H9 (cell line): ENCODE measurements at regions not wholly inside any gene's neighbourhood (a gene's known extent, or its start where the extent isn't known, plus 50 kb on each side); places are given as distances from the start of the nearest gene placed in this dataset.
A peak's percentile ranks its signal among the peaks of the same experiment; 100 is the strongest.

Experiments
- DNase-seq: peaks from one replicate; pipeline ENCODE4 v3.0.0-alpha.2; 2017
- H2AFZ ChIP-seq: one replicate; pipeline ENCODE4 v1.6.1; 2013; ENCODE audit warnings: mild to moderate bottlenecking, low read length, control low read depth, moderate library complexity
- H2AK5ac ChIP-seq: 2 replicates; pipeline ENCODE4 v1.6.1; 2013; ENCODE audit warnings: low read length, control low read depth, mixed read lengths; ENCODE audit not compliant: insufficient read length
- H2BK120ac ChIP-seq: one replicate; pipeline ENCODE4 v1.6.1; 2013; ENCODE audit warnings: low read depth, mild to moderate bottlenecking, low read length, control low read depth, inconsistent platforms; ENCODE audit not compliant: poor library complexity, severe bottlenecking
- H2BK12ac ChIP-seq: 2 replicates; pipeline ENCODE4 v1.6.1; 2013; ENCODE audit warnings: low read length, control low read depth, mixed read lengths, low read depth; ENCODE audit not compliant: insufficient read length
- H2BK15ac ChIP-seq: 2 replicates; pipeline ENCODE4 v1.6.1; 2013; ENCODE audit warnings: low read depth, low read length, control low read depth
- H2BK20ac ChIP-seq: one replicate; pipeline ENCODE4 v1.6.1; 2013; ENCODE audit warnings: low read depth, mild to moderate bottlenecking, low read length, control low read depth, inconsistent platforms; ENCODE audit not compliant: poor library complexity, severe bottlenecking
- H2BK5ac ChIP-seq: 2 replicates; pipeline ENCODE4 v1.6.1; 2013; ENCODE audit warnings: low read length, control low read depth, mixed read lengths; ENCODE audit not compliant: insufficient read length
- H3K14ac ChIP-seq: 2 replicates; pipeline ENCODE4 v1.6.1; 2013; ENCODE audit warnings: low read length, control low read depth; ENCODE audit not compliant: insufficient read depth
- H3K18ac ChIP-seq: 2 replicates; pipeline ENCODE4 v1.6.1; 2013; ENCODE audit warnings: low read depth, mild to moderate bottlenecking, mixed read lengths, low read length, control low read depth; ENCODE audit not compliant: insufficient read length
- H3K23ac ChIP-seq: 2 replicates; pipeline ENCODE4 v1.6.1; 2013; ENCODE audit warnings: low read length, control low read depth, mixed read lengths, low read depth; ENCODE audit not compliant: insufficient read length
- H3K23me2 ChIP-seq: 2 replicates; pipeline ENCODE4 v1.6.1; 2013; ENCODE audit warnings: low read depth, mild to moderate bottlenecking, mixed read lengths, low read length, control low read depth; ENCODE audit not compliant: insufficient read length, poor library complexity, severe bottlenecking
- H3K27ac ChIP-seq: 2 replicates; pipeline ENCODE4 v1.5.1; 2013; ENCODE audit warnings: low read length, control low read depth, mixed read lengths, low read depth; ENCODE audit not compliant: insufficient read length
- H3K27me3 ChIP-seq: 2 replicates; pipeline ENCODE4 v1.6.1; 2013; ENCODE audit warnings: low read length, control low read depth, inconsistent platforms; ENCODE audit not compliant: insufficient read depth
- H3K4ac ChIP-seq: 2 replicates; pipeline ENCODE4 v1.6.1; 2013; ENCODE audit warnings: low read depth, mild to moderate bottlenecking, control low read depth, inconsistent platforms, low read length, moderate library complexity
- H3K4me1 ChIP-seq: 2 replicates; pipeline ENCODE4 v1.6.1; 2013; ENCODE audit warnings: low read length, control low read depth, inconsistent platforms; ENCODE audit not compliant: insufficient read depth
- H3K4me2 ChIP-seq: 2 replicates; pipeline ENCODE4 v1.6.1; 2013; ENCODE audit warnings: low read length, control low read depth, mixed read lengths; ENCODE audit not compliant: insufficient read length, insufficient read depth
- H3K56ac ChIP-seq: 2 replicates; pipeline ENCODE4 v1.6.1; 2013; ENCODE audit warnings: low read depth, mild to moderate bottlenecking, mixed read lengths, low read length, control low read depth; ENCODE audit not compliant: insufficient read length
- H3K79me1 ChIP-seq: 2 replicates; pipeline ENCODE4 v1.6.1; 2013; ENCODE audit warnings: low read depth, mild to moderate bottlenecking, moderate library complexity, low read length, control low read depth, inconsistent platforms; ENCODE audit not compliant: insufficient read depth, poor library complexity, severe bottlenecking
- H3K79me2 ChIP-seq: 2 replicates; pipeline ENCODE4 v1.6.1; 2013; ENCODE audit warnings: low read length, control low read depth, inconsistent platforms; ENCODE audit not compliant: insufficient read depth
- H3K9ac ChIP-seq: 2 replicates; pipeline ENCODE4 v1.6.1; 2013; ENCODE audit warnings: low read length, control low read depth, mixed read lengths; ENCODE audit not compliant: insufficient read length; ENCODE audit errors: extremely low read depth
- H3K9me3 ChIP-seq: one replicate; pipeline ENCODE4 v1.6.1; 2013; ENCODE audit warnings: low read depth, low read length, inconsistent platforms; ENCODE audit not compliant: control insufficient read depth
- H3T11ph ChIP-seq: one replicate; pipeline ENCODE4 v1.6.1; 2013; ENCODE audit warnings: mild to moderate bottlenecking, low read length, control low read depth, inconsistent platforms
- H4K20me1 ChIP-seq: one replicate; pipeline ENCODE4 v1.6.1; 2013; ENCODE audit not compliant: control insufficient read depth, insufficient read length, insufficient read depth
- H4K5ac ChIP-seq: 2 replicates; pipeline ENCODE4 v1.6.1; 2013; ENCODE audit warnings: low read depth, mild to moderate bottlenecking, mixed read lengths, low read length, control low read depth; ENCODE audit not compliant: insufficient read length
- H4K8ac ChIP-seq: replicated peaks from 2 replicates; pipeline ENCODE4 v1.6.1; 2013; ENCODE audit warnings: low read length, control low read depth, mixed read lengths, low read depth; ENCODE audit not compliant: insufficient read length
- H4K91ac ChIP-seq: 2 replicates; pipeline ENCODE4 v1.6.1; 2013; ENCODE audit warnings: low read depth, mild to moderate bottlenecking, moderate library complexity, mixed read lengths, low read length, control low read depth; ENCODE audit not compliant: insufficient read length
- H3K27ac Mint-ChIP-seq, 3 experiments: 2 replicates in 2 of 3; 3 replicates in 1 of 3; pipeline ENCODE4 v1.8.0; 2020 to 2021; ENCODE audit warnings: mixed read lengths in 3 of 3, mild to moderate bottlenecking in 1 of 3, moderate library complexity in 1 of 3
- H3K27me3 Mint-ChIP-seq: 2 replicates; pipeline ENCODE4 v1.8.0; 2021; ENCODE audit warnings: low read depth, mild to moderate bottlenecking, moderate library complexity, mixed read lengths
- H3K36me3 Mint-ChIP-seq, 3 experiments: 2 replicates in 2 of 3; 3 replicates in 1 of 3; pipeline ENCODE4 v1.8.0; 2020 to 2021; ENCODE audit warnings: low read depth in 3 of 3, mixed read lengths in 3 of 3; ENCODE audit not compliant: insufficient read depth in 1 of 3
- H3K4me1 Mint-ChIP-seq, 2 experiments: 2 replicates each; pipeline ENCODE4 v1.8.0; 2020; ENCODE audit warnings: mixed read lengths in 2 of 2
- H3K4me3 Mint-ChIP-seq, 2 experiments: 2 replicates in 1 of 2; 3 replicates in 1 of 2; pipeline ENCODE4 v1.8.0; 2020 to 2021; ENCODE audit warnings: mild to moderate bottlenecking in 2 of 2, mixed read lengths in 2 of 2, moderate library complexity in 1 of 2
- H3K9me3 Mint-ChIP-seq, 2 experiments: 2 replicates in 1 of 2; 3 replicates in 1 of 2; pipeline ENCODE4 v1.8.0; 2020; ENCODE audit warnings: mild to moderate bottlenecking in 2 of 2, mixed read lengths in 2 of 2, moderate library complexity in 1 of 2
- WGBS: extraction: QIAGEN DNeasy Blood & Tissue Kit; methylation state at CpG from one replicate; pipeline ENCODE4 v1.1.7; 2013; ENCODE audit warnings: missing lambda C conversion rate, low lambda C conversion rate, mixed read lengths; ENCODE audit not compliant: insufficient read length; ENCODE audit errors: extremely low coverage; 5-methylcytosine and 5-hydroxymethylcytosine counted together
- TF ChIP-seq, protein P1 (sequence below): fragments of 200-600 bp; sonication (generic); conservative IDR thresholded peaks from 3 replicates; pipeline ENCODE4 v1.8.0; 2021; ENCODE audit warnings: antibody characterized with exemption, mild to moderate bottlenecking

GRCh38 chr9:113659039-113659438 lies 195.5 kb downstream of the RGS3 start:
- H3K4ac ChIP-seq = no peak overlapping the region
- H2BK15ac ChIP-seq = no peak overlapping the region
- DNase-seq = no peak
- Mint-ChIP-seq H3K4me1 (peaks cover 10 to 24% of the 10 kb centered on the region in 2 experiments), H3K27me3 (peaks cover 4% of the 10 kb centered on the region), H3K36me3 (no peaks in the 10 kb centered on the region), H3K9me3 (no peaks in the 10 kb centered on the region), H3K4me3 (no peak overlapping the region; a peak in 1 of 5 replicates), H3K27ac (peak overlapping the region; percentile 18 to 48 (median 42); a peak in 3 of 7 replicates)
- peaks cover 5% of the 10 kb centered on the region; the same call in 1 of the 2 replicates for H3K4me1 ChIP-seq
- H3T11ph ChIP-seq = no peak overlapping the region
- H3K9me3 ChIP-seq = no peaks in the 10 kb centered on the region
- no peak overlapping the region for H4K91ac ChIP-seq
- no CpG with 5 or more reads among the region's 3 CpGs for WGBS
- H3K14ac ChIP-seq = no peak overlapping the region
- no peak overlapping the region for H2BK12ac ChIP-seq
- no peak overlapping the region for H2AK5ac ChIP-seq
- no peak overlapping the region for H3K56ac ChIP-seq
- H4K5ac ChIP-seq = no peak overlapping the region
- no peak overlapping the region for H3K4me2 ChIP-seq
- no peak overlapping the region for H3K18ac ChIP-seq
- H3K27me3 ChIP-seq = no peaks in the 10 kb centered on the region
- H2BK120ac ChIP-seq = no peak overlapping the region
- H3K9ac ChIP-seq = no peak overlapping the region
- no peak overlapping the region for H2AFZ ChIP-seq
- H3K79me2 ChIP-seq = 0 out of 2 replicates have a peak, but pooled peaks cover 1% of the 10 kb centered on the region
- no peak overlapping the region for H3K23ac ChIP-seq
- H3K23me2 ChIP-seq = no peaks in the 10 kb centered on the region
- H2BK5ac ChIP-seq = no peak overlapping the region
- H3K27ac ChIP-seq = no peak overlapping the region
- H3K79me1 ChIP-seq = no peaks in the 10 kb centered on the region
- no peak overlapping the region for H4K8ac ChIP-seq
- TF ChIP-seq, protein P1, sequence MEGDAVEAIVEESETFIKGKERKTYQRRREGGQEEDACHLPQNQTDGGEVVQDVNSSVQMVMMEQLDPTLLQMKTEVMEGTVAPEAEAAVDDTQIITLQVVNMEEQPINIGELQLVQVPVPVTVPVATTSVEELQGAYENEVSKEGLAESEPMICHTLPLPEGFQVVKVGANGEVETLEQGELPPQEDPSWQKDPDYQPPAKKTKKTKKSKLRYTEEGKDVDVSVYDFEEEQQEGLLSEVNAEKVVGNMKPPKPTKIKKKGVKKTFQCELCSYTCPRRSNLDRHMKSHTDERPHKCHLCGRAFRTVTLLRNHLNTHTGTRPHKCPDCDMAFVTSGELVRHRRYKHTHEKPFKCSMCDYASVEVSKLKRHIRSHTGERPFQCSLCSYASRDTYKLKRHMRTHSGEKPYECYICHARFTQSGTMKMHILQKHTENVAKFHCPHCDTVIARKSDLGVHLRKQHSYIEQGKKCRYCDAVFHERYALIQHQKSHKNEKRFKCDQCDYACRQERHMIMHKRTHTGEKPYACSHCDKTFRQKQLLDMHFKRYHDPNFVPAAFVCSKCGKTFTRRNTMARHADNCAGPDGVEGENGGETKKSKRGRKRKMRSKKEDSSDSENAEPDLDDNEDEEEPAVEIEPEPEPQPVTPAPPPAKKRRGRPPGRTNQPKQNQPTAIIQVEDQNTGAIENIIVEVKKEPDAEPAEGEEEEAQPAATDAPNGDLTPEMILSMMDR = no peak
- H4K20me1 ChIP-seq = no peaks in the 10 kb centered on the region
- no peak overlapping the region for H2BK20ac ChIP-seq
